ENCODE measurements at regions not wholly inside any gene's neighbourhood (a gene's known extent, or its start where the extent isn't known, plus 50 kb on each side); places are given as distances from the start of the nearest gene placed in this dataset.

DNA sequence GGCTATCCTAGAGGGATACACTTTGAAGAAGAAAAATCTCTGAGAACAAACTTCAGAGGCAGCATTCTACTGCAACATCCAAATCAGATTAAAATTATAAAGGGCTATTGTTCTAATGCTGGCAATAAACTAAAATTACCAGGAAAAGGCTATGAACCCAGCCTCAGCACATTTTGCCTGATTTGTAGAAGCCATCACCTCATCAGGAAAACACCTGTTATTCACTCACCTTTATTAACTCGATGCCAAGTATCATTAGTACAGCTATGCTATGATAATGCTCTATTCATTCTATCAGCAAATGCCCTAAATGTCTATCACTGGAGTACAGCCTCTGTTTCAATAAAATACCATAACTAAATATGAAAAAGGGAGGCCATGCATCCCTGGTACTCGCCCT lies 510.2 kb downstream of the RASEF start:
- no peak for DNase-seq
- ATAC-seq (ENCODE audit: insufficient read depth, low read depth) = no peak
- no peaks in the 10 kb centered on the region for H3K79me2 ChIP-seq (ENCODE audit: insufficient read depth, low read length)
- H3K36me3 ChIP-seq (ENCODE audit: insufficient read depth, low read length) = no peaks in the 10 kb centered on the region
- no peak overlapping the region for H3K4me2 ChIP-seq (ENCODE audit: insufficient read depth, low read length)
- no peak overlapping the region for H2AFZ ChIP-seq (ENCODE audit: low read depth, low read length)
- no peaks in the 10 kb centered on the region for H3K9me3 ChIP-seq (ENCODE audit: insufficient read depth, low read length, severe bottlenecking)
- no peak overlapping the region for H3K27ac ChIP-seq (ENCODE audit: low read length)
- no peaks in the 10 kb centered on the region for H3K27me3 ChIP-seq (ENCODE audit: insufficient read depth, low read length, poor library complexity)
- H3K4me3 ChIP-seq (ENCODE audit: low read depth in 1 of 2, low read length in 2 of 2) = no peak overlapping the region
- H4K20me1 ChIP-seq (ENCODE audit: insufficient read depth, low read length) = no peaks in the 10 kb centered on the region
- H3K4me1 ChIP-seq (ENCODE audit: insufficient read depth, low read length) = no peaks in the 10 kb centered on the region
- TF ChIP-seq, protein P1, sequence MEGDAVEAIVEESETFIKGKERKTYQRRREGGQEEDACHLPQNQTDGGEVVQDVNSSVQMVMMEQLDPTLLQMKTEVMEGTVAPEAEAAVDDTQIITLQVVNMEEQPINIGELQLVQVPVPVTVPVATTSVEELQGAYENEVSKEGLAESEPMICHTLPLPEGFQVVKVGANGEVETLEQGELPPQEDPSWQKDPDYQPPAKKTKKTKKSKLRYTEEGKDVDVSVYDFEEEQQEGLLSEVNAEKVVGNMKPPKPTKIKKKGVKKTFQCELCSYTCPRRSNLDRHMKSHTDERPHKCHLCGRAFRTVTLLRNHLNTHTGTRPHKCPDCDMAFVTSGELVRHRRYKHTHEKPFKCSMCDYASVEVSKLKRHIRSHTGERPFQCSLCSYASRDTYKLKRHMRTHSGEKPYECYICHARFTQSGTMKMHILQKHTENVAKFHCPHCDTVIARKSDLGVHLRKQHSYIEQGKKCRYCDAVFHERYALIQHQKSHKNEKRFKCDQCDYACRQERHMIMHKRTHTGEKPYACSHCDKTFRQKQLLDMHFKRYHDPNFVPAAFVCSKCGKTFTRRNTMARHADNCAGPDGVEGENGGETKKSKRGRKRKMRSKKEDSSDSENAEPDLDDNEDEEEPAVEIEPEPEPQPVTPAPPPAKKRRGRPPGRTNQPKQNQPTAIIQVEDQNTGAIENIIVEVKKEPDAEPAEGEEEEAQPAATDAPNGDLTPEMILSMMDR (IDR thresholded peaks at IDR 0.05; ENCODE audit: borderline replicate concordance, extremely low read depth, low read length, poor library complexity, severe bottlenecking) = no peak
- no peak for TF ChIP-seq EZH2 (IDR thresholded peaks at IDR 0.05; ENCODE audit: borderline replicate concordance, low read depth, low read length, severe bottlenecking)
- no peak overlapping the region for H3K9ac ChIP-seq (ENCODE audit: low read depth, low read length)

DNA sequence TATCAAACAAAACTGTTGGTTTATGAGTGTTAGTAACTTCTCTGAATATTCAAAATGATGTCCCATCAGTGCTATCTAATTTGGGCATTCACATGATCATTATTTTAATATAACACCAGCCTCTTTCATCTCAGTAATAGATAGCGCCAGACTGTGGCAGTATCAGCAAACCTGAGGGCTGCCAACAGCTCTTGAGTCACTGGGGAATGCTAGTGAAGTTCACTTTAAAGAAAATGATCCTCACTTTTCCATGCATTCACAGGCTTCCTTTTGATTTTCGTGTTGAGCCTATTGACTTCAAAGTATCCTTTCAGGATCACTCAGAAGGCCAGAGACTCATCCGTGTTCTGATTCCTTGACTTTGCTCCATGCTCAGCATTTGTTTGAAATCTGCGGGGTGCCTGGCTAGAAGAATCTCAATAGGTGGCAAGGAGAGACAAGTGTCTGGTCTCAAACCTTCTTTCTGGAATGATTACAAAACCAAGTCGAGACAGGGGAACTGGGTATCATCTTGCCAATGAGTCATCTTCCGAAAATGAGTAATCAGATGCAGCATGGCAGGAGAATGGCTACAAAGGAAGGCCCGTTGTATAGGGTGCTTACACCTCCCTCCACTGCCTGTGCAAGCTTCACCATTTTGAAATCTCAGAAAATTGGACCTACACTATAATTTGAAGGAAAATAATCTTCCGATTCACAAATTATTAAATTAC lies 509.1 kb downstream of the RASEF start:
- DNase-seq = no peak
- Histone ChIP-seq H3K9ac (ENCODE audit: low read depth, low read length) (no peak overlapping the region), H4K20me1 (ENCODE audit: insufficient read depth, low read length) (no peaks in the 10 kb centered on the region), H3K4me1 (ENCODE audit: insufficient read depth, low read length) (no peaks in the 10 kb centered on the region), H3K79me2 (ENCODE audit: insufficient read depth, low read length) (no peaks in the 10 kb centered on the region), H3K27ac (ENCODE audit: low read length) (no peak overlapping the region), H3K36me3 (ENCODE audit: insufficient read depth, low read length) (no peaks in the 10 kb centered on the region), H3K27me3 (ENCODE audit: insufficient read depth, low read length, poor library complexity) (no peaks in the 10 kb centered on the region), H3K4me2 (ENCODE audit: insufficient read depth, low read length) (no peak overlapping the region), H3K4me3 (ENCODE audit: low read depth in 1 of 2, low read length in 2 of 2) (no peak overlapping the region), H3K9me3 (ENCODE audit: insufficient read depth, low read length, severe bottlenecking) (no peaks in the 10 kb centered on the region), H2AFZ (ENCODE audit: low read depth, low read length) (no peak overlapping the region)
- TF ChIP-seq, protein P1 (IDR thresholded peaks at IDR 0.05; ENCODE audit: borderline replicate concordance, extremely low read depth, low read length, poor library complexity, severe bottlenecking) = no peak
- TF ChIP-seq EZH2 (IDR thresholded peaks at IDR 0.05; ENCODE audit: borderline replicate concordance, low read depth, low read length, severe bottlenecking) = no peak
- ATAC-seq (ENCODE audit: insufficient read depth, low read depth) = no peak

DNA sequence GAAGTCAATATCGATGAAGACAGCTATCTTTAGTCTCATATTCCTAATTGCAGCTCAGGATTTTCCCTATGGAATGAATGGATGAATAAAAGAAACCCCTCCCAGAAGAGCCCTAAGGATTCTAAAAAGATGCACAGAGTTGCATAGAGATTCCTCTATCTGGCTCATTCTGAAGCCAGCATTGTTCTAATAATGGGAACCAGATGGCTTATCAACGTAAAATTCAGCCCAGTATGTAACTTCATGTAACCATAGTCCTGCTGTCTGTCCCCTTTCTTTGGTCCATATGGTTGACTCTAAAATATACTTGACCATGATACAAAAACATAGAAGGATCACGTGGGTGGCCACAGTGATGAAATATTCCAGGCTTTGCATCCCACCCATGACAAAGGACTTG lies 508.6 kb downstream of the RASEF start:
- DNase-seq (no peak), ATAC-seq (ENCODE audit: insufficient read depth, low read depth) (no peak)
- no peaks in the 10 kb centered on the region for H3K79me2 ChIP-seq (ENCODE audit: insufficient read depth, low read length)
- H3K27me3 ChIP-seq (ENCODE audit: insufficient read depth, low read length, poor library complexity) = no peaks in the 10 kb centered on the region
- H3K9ac ChIP-seq (ENCODE audit: low read depth, low read length) = no peak overlapping the region
- H3K9me3 ChIP-seq (ENCODE audit: insufficient read depth, low read length, severe bottlenecking) = no peaks in the 10 kb centered on the region
- no peak overlapping the region for H3K4me3 ChIP-seq (ENCODE audit: low read depth in 1 of 2, low read length in 2 of 2)
- no peak overlapping the region for H3K27ac ChIP-seq (ENCODE audit: low read length)
- H3K4me2 ChIP-seq (ENCODE audit: insufficient read depth, low read length) = no peak overlapping the region
- H4K20me1 ChIP-seq (ENCODE audit: insufficient read depth, low read length) = no peaks in the 10 kb centered on the region
- TF ChIP-seq, protein P1 (IDR thresholded peaks at IDR 0.05; ENCODE audit: borderline replicate concordance, extremely low read depth, low read length, poor library complexity, severe bottlenecking) = no peak
- no peak for TF ChIP-seq EZH2 (IDR thresholded peaks at IDR 0.05; ENCODE audit: borderline replicate concordance, low read depth, low read length, severe bottlenecking)
- H2AFZ ChIP-seq (ENCODE audit: low read depth, low read length) = no peak overlapping the region
- no peaks in the 10 kb centered on the region for H3K4me1 ChIP-seq (ENCODE audit: insufficient read depth, low read length)
- H3K36me3 ChIP-seq (ENCODE audit: insufficient read depth, low read length) = no peaks in the 10 kb centered on the region
